Esophagus squamous epithelium (tissue), 4 donors: ENCODE measurements at regions not wholly inside any gene's neighbourhood (a gene's known extent, or its start where the extent isn't known, plus 50 kb on each side); places are given as distances from the start of the nearest gene placed in this dataset.

ENCODE experiments used
- POLR2A ChIP-seq, 4 donors: fragments of 450-650 bp; IDR thresholded peaks; one replicate each; pipeline ENCODE4 v1.6.1; 2017; ENCODE audit warnings: antibody characterized with exemption in 4 of 4, mild to moderate bottlenecking in 4 of 4, moderate library complexity in 3 of 4
- TF ChIP-seq, protein P1 (sequence below), 6 experiments: fragments of 450-650 bp in 4 of 6; fragments of 200-600 bp in 2 of 6; sonication (generic) in 2 of 6; IDR thresholded peaks; one replicate each; pipeline ENCODE4 v1.5.1; 2016 to 2019; ENCODE audit warnings: antibody characterized with exemption in 6 of 6, mild to moderate bottlenecking in 4 of 6, moderate library complexity in 4 of 6

DNA sequence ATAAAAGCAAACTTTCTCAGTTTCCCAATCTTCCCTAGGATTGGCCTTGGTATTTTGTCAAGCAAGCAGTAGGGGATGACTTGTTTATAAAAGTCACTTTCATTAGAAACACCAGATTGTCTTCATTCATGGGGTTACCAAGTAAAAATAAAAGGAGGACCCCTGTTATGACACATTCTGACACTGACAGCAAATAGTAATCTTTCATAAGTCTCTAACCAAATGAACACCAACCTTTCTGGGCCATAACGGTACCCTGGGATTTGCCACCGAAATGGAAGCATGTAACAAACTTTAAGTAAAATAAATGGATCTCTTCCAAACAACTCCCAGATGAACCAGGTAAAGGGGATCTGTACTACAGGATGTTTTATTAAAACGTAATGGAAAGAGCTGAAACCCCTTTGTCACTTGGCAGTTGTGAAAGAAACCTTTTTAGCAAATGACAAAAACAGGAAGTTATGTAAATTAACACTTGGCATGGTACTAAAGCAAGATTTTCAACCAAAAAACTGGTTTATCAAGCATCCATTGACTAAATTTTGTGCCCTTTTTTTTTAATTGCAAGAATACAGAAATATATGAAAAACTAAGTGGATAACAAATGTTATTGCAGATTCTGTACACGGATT, 335.6 kb downstream of the RBM26 start:
- TF ChIP-seq, protein P1, sequence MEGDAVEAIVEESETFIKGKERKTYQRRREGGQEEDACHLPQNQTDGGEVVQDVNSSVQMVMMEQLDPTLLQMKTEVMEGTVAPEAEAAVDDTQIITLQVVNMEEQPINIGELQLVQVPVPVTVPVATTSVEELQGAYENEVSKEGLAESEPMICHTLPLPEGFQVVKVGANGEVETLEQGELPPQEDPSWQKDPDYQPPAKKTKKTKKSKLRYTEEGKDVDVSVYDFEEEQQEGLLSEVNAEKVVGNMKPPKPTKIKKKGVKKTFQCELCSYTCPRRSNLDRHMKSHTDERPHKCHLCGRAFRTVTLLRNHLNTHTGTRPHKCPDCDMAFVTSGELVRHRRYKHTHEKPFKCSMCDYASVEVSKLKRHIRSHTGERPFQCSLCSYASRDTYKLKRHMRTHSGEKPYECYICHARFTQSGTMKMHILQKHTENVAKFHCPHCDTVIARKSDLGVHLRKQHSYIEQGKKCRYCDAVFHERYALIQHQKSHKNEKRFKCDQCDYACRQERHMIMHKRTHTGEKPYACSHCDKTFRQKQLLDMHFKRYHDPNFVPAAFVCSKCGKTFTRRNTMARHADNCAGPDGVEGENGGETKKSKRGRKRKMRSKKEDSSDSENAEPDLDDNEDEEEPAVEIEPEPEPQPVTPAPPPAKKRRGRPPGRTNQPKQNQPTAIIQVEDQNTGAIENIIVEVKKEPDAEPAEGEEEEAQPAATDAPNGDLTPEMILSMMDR (IDR thresholded peaks at IDR 0.05) = no peak
- TF ChIP-seq POLR2A (IDR thresholded peaks at IDR 0.05) = no peak
